GM19324 (cell line): ENCODE measurements at regions not wholly inside any gene's neighbourhood (a gene's known extent, or its start where the extent isn't known, plus 50 kb on each side); places are given as distances from the start of the nearest gene placed in this dataset.
A peak's percentile ranks its signal among the peaks of the same experiment; 100 is the strongest.

Experiments
- ATAC-seq: cut with Tn5 transposase; IDR thresholded peaks from one replicate; pipeline ENCODE4 v1.9.1; 2021; ENCODE audit warnings: mild to moderate bottlenecking, moderate library complexity; ENCODE audit not compliant: unreplicated experiment, low FRiP score

DNA sequence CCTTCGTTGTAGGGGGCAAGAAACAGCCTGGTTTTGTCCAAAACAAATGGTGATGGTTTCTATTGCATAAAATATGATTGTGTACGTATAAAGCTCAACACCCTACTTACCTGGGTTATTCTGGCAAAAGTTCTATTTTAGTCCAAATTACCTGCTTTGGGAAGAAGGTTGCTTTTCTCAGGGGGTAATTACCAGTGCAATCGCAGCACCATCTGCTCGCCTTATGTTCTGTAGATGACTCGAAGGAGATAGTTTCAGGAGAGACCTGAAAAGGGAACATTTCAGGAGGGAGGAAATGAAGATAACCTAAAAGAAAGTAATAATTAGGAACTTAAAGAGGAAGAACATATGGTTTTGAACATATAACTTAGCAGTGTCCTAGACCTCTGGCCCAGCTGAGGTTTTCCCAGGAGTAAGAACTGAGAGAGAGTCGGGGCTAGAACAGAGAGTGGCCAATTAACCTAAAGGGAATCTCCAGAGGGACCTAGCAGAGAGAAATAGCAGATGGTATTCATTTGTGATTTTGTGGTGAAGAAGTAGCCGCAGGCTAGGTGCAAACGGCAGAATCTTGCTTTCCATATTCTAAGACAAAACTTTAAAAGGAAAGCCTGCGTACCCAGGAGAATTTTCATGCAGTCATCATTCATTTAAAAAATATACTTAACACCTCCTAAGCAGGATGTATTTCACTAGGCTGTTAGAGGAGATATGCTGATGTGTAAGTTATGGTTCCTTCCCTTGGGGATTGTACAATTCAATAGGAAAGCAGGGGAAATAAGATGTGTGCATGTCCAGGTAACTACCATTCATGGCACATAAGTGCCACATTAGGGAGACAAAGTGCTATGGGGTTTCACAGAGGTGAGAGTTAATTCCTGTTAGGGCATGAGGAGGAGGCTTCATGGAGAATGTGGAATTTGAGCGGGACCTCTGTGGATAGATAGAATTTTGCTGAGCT lies 113.0 kb upstream of the SLC10A2 start:
- ATAC-seq, result no peak

GRCh38 chr13:103174966-103175365 lies 108.7 kb upstream of the SLC10A2 start:
- ATAC-seq, result no peak

GRCh38 chr13:103168901-103169508 lies 102.8 kb upstream of the SLC10A2 start:
- no peak for ATAC-seq

GRCh38 chr13:103164251-103164650 lies 98.0 kb upstream of the SLC10A2 start:
- no peak for ATAC-seq

DNA sequence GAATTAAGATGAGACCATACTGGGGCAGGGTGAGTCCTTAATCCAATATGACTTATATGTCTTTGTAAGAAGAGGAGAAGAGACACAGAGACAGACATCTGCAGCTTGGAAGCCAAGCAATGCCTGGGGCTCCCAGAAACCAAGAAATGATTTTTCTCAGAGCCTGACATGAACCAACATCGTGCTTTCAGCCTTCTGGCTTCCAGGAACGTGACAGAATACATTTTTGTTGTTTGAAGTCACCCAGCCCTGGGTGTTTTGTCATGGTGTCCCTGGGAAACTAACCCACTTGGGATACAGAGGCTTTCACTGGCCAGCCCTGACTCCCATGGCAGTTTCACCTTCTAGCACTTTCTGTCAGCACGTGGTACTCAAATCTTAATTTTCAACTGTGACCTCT lies 95.3 kb upstream of the SLC10A2 start:
- no peak for ATAC-seq

GRCh38 chr13:103157434-103158145 lies 91.4 kb upstream of the SLC10A2 start:
- no peak for ATAC-seq

GRCh38 chr13:103157016-103157415 lies 90.8 kb upstream of the SLC10A2 start:
- no peak for ATAC-seq

- ATAC-seq, result no peak
Observed at GRCh38 chr13:103156346-103156998, 90.3 kb upstream of the SLC10A2 start.

GRCh38 chr13:103153466-103153865 lies 87.2 kb upstream of the SLC10A2 start:
- ATAC-seq, result no peak

GRCh38 chr13:103147961-103148360 lies 81.7 kb upstream of the SLC10A2 start:
- no peak for ATAC-seq

DNA sequence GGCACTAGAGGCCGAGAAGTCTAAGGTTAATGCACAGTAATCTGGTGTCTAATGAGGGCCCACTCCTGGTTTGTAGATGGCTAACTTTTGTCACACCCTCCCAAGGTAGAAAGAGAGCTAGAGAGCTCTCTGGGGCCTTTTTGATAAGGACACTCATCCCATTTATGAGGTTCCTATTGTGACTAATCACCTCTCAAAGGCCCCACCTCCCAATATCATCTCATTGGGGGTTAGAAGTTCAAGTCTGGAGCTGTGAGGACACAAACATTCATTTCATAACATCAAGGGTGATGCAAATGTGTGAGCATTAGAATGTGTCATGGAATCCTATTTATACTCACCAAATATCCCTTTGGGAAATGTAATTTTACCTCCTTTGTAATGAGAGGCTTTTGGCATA lies 79.2 kb upstream of the SLC10A2 start:
- ATAC-seq, result no peak

- no peak for ATAC-seq
Observed at GRCh38 chr13:103143432-103143831, 77.2 kb upstream of the SLC10A2 start.

GRCh38 chr13:103142151-103142550 lies 75.9 kb upstream of the SLC10A2 start:
- ATAC-seq, result no peak

DNA sequence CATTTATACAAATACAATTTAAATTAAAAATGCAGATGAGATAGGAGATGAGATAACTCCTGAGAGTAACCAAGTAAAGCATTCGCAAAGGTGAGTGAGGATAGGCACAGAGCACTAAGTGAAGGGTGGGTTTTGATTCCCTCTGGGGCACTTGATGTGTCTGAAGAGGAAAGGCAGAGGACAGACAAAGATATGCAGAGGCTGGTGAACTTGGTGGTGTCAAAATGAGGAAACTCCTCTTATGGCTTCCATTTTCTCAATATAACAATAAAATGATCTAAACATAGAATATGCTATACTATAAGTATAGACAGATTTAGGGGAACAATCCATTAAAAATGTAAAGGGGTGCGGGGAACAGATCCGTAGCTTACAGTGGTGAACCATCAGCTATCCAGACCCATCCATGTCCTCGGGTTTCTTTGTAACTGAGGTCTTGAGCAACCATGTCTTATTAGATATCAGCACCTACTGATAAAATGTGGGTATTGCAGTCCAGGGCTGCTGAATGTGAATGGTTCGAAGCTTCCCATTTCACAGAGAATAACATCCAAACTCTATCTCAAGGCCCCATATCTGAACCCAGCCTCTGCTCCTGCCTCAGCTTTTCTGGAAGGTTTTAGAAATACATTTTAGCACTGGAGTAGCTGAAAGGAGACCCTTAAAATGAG lies 73.9 kb upstream of the SLC10A2 start:
- ATAC-seq, result peak; percentile 91

GRCh38 chr13:103134271-103134670 lies 68.1 kb upstream of the SLC10A2 start:
- peak; percentile 27 for ATAC-seq

DNA sequence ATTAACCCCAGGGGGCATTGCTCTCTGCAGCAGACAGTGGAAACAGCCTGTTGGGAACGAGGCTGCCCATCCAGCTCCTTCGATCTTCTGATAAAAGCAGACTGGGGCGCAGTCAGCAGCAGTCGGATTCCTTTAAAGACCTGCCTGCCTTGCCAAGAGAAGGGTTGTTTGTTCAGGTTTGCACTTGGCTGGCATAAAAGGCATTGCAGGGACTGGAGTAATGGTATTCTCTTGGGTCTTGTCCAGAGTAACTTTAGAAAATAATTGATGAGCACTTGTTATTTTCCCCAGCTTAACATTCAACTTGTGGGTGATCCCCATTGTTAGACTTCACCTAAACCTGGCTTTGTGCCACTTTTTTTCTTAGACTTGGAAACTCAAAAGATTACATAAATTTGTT lies 67.3 kb upstream of the SLC10A2 start:
- ATAC-seq, result no peak

DNA sequence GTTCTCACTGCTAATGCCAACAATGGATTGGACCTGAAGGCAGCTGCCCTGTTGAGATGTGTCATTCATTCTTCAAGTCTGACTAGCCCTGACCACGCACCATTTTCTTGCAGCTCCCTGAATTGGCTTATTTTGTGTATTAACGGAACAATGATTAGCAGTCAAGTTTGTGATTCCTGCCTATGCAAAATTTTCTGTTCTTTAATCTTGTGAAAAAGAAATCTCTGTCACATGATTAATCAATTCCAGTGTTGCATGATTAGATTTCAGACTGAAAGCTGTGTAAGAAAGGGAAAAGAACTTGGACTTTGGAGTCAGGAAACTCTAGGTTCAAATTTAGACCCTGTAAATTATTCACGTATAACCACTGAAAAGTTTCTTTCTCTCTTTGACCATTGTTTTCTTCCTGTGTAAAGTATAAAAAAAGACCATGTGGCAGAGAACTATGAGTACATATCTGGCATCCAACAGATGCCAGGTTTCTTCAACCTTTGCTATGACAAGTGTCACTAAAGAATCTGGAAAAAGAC lies 64.5 kb upstream of the SLC10A2 start:
- peak; percentile 87 for ATAC-seq

GRCh38 chr13:103130146-103130545 lies 63.9 kb upstream of the SLC10A2 start:
- ATAC-seq, result no peak
